Sigmoid colon (tissue), 6 donors: ENCODE measurements at regions not wholly inside any gene's neighbourhood (a gene's known extent, or its start where the extent isn't known, plus 50 kb on each side); places are given as distances from the start of the nearest gene placed in this dataset.
"Not testable (repeated sequence)": the region's sequence is repeated elsewhere in the genome, so short reads cannot be mapped to it uniquely, and the experiment has no call there.

Source experiments
- DNase-seq: peaks from one replicate; pipeline ENCODE4 v3.0.0-alpha.2; 2019
- H3K27ac ChIP-seq, 4 donors: fragments of 200-600 bp; sonication (generic); one replicate each; pipeline ENCODE4 v1.5.1; 2016 to 2019; ENCODE audit warnings: mild to moderate bottlenecking in 1 of 4
- H3K27me3 ChIP-seq, 3 donors: fragments of 200-600 bp; sonication (generic); one replicate each; pipeline ENCODE4 v1.5.1; 2019; ENCODE audit warnings: mild to moderate bottlenecking in 1 of 3
- H3K36me3 ChIP-seq, 4 donors: fragments of 200-600 bp; sonication (generic); one replicate each; pipeline ENCODE4 v1.5.1; 2016 to 2019
- H3K4me1 ChIP-seq, 4 donors: fragments of 200-600 bp; sonication (generic); one replicate each; pipeline ENCODE4 v1.5.1; 2017 to 2019
- H3K4me3 ChIP-seq, 4 donors: fragments of 200-600 bp; sonication (generic); one replicate each; pipeline ENCODE4 v1.5.1; 2017 to 2019; ENCODE audit warnings: mild to moderate bottlenecking in 2 of 4, moderate library complexity in 1 of 4
- H3K9me3 ChIP-seq, 4 donors: fragments of 200-600 bp in 3 of 4; sonication (generic) in 3 of 4; one replicate each; pipeline versions ENCODE4 v1.5.1 to v1.6.1; 2013 to 2019
- WGBS, 2 donors: extraction: QIAGEN DNeasy Blood & Tissue Kit; methylation state at CpG; one replicate each; pipeline ENCODE4 v1.1.7; 2013; 5-methylcytosine and 5-hydroxymethylcytosine counted together
- intact Hi-C: fragments of 100-400 bp; cut with DNase I; formaldehyde crosslinking; loops from one replicate; pipeline ENCODE4 v1.15.1; 2023
- TF ChIP-seq, protein P1 (sequence below), 4 experiments: fragments of 450-650 bp in 3 of 4; fragments of 200-600 bp in 1 of 4; IDR thresholded peaks; one replicate each; pipeline ENCODE4 v1.5.1; 2016 to 2019; ENCODE audit warnings: antibody characterized with exemption in 4 of 4, mild to moderate bottlenecking in 3 of 4, moderate library complexity in 2 of 4
- donor health status: healthy with polysubstance abuse.
- donor health status: healthy.

DNA sequence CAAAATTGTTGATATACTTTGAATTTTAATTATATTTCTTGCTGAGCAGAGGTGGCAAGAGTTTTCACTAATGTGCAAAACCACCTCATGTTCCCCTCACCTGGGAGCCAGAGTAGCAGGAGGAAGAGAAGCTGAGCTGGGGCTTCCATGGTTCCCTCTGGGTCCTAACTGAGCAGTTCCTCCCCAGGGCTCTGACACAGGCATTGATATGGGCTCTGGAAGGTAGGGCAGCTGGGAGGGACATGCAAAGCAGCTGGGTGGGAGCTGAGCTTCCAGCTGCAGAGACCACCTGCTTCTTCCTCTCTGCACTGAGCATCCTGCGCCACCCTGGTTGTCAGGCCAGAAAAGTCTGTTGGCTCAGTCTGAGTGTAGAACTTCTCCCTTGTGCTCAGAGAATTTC lies 336.1 kb downstream of the RPIA start:
- H3K27me3 ChIP-seq, intact Hi-C loops, H3K9me3 ChIP-seq, H3K4me1 ChIP-seq, H3K36me3 ChIP-seq, DNase-seq, H3K4me3 ChIP-seq, H3K27ac ChIP-seq: not testable (repeated sequence)
- WGBS, 2 donors: 68 to 81% methylated on average over 1 of the region's 1 CpG

DNA sequence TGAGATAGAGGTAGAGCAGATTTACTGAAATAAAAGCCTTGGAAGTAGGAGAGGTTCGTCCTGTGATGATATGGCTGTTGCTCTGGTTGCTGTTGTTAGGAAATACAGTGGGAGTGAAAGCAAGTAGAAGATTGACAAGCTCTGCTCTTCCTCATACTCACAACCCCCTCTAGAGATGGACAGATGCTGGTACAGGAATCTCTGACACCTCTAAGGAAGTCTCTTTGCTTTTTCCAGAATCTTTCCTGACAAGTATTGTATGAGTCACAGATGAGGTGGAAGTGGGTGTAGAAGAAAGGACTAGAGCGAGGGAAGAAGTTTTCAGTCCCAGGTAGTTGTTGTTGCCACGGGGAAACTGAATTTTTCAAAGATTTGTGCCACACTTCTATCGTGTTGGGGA lies 337.8 kb downstream of the RPIA start:
- H3K9me3 ChIP-seq, H3K4me3 ChIP-seq, intact Hi-C loops, H3K36me3 ChIP-seq, H3K4me1 ChIP-seq, H3K27ac ChIP-seq, H3K27me3 ChIP-seq, DNase-seq: not testable (repeated sequence)
- WGBS, 2 donors: 40 to 70% methylated on average over 4 of the region's 4 CpGs

DNA sequence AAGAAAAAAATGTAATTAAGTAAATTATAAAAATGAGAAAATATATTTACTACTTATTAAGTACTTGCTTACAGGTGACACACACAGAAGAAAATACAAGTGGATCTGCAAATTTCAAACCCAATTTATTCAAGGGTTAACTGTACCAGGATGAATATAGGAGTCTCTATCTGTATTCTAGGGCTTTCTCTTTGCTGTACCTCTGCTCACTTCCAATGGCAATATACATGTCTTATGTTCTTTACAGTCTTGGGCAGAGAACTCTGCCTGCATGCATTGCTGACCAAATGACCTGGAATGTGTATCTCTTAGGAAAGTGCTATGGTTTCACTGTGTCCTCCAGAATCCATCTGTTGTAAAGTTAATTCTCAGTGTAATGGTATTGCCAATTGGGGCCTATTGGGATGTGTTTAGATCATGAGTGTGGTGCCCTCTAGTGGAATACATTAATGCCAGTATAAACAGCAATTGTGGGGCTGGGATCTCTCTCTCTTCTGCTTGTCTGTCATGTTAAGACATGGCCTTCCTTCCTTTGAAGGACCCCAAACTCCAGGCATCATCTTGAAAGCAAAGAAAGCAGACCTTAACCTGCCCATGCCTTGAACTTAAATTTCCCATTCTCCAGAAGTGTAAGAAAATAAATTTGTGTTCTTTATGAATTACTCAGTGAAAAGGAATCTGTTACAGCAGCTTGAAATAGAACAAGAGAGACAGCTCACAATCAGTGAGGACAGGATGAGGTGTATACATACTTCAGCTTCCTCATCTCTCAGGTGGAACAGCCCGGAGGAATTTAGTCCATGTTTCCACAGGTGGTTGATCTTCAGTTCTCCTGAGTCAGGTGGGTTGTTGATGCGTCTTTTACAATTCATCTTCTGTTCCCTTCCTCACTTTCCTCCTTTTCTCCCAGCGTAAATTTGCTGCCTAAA lies 356.9 kb downstream of the RPIA start:
- 37 to 88% methylated on average over 1 of the region's 3 CpGs for whole genome bisulfite sequencing, 2 donors
- H3K27ac ChIP-seq, H3K27me3 ChIP-seq, H3K36me3 ChIP-seq, intact Hi-C loops, H3K9me3 ChIP-seq, H3K4me3 ChIP-seq, DNase-seq, H3K4me1 ChIP-seq: not testable (repeated sequence)
- TF ChIP-seq, protein P1, sequence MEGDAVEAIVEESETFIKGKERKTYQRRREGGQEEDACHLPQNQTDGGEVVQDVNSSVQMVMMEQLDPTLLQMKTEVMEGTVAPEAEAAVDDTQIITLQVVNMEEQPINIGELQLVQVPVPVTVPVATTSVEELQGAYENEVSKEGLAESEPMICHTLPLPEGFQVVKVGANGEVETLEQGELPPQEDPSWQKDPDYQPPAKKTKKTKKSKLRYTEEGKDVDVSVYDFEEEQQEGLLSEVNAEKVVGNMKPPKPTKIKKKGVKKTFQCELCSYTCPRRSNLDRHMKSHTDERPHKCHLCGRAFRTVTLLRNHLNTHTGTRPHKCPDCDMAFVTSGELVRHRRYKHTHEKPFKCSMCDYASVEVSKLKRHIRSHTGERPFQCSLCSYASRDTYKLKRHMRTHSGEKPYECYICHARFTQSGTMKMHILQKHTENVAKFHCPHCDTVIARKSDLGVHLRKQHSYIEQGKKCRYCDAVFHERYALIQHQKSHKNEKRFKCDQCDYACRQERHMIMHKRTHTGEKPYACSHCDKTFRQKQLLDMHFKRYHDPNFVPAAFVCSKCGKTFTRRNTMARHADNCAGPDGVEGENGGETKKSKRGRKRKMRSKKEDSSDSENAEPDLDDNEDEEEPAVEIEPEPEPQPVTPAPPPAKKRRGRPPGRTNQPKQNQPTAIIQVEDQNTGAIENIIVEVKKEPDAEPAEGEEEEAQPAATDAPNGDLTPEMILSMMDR (IDR thresholded peaks at IDR 0.05): peak in 2 of 4 experiments; percentile 22 to 26

DNA sequence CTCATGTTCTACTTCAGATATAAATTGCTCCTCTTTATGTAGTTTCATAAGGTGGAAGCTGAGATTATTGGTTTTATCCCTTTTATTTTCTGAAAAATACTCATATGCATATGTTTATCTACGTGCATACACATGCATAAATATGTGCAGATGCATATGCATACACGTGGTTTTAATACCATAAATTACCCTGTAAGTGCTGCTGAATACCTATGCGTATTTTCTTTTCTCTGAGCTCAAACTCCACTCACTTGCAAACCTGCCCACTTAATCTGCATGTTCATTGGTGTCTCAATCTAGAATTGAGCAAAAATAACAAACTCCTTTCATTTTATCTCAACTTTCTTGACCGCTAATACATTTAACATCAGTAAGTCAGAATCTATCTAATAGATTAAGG lies 367.1 kb downstream of the RPIA start:
- 67 to 79% methylated on average over 4 of the region's 4 CpGs for WGBS, 2 donors
- DNase-seq, intact Hi-C loops: not testable (repeated sequence)

DNA sequence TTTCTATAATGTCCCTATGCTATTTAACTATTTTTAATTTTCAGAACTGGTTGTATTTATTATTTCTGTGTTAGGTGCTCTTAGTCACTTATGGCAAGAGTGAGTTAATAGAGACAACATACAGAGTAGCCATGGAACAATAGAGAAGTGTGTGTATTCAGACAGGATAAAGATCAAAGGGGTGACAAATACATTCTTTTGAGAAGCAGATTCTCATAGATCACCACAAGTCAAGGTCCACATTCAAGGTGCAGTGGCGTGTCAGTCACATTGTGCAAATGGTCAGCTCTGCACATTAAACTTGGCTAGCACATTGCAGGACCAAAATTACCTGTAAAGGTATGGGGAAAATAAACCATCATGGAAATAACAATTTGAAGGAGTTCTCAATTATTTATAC lies 369.7 kb downstream of the RPIA start:
- 47 to 86% methylated on average over 1 of the region's 1 CpG for WGBS, 2 donors
- H3K4me1 ChIP-seq, H3K4me3 ChIP-seq, intact Hi-C loops, DNase-seq, H3K27ac ChIP-seq, H3K27me3 ChIP-seq, H3K36me3 ChIP-seq, H3K9me3 ChIP-seq: not testable (repeated sequence)

More for the DNA sequence above, 367.1 kb downstream of the RPIA start:
- H3K9me3 ChIP-seq, H3K36me3 ChIP-seq, H3K4me1 ChIP-seq, H3K4me3 ChIP-seq, H3K27me3 ChIP-seq, H3K27ac ChIP-seq: not testable (repeated sequence)

DNA sequence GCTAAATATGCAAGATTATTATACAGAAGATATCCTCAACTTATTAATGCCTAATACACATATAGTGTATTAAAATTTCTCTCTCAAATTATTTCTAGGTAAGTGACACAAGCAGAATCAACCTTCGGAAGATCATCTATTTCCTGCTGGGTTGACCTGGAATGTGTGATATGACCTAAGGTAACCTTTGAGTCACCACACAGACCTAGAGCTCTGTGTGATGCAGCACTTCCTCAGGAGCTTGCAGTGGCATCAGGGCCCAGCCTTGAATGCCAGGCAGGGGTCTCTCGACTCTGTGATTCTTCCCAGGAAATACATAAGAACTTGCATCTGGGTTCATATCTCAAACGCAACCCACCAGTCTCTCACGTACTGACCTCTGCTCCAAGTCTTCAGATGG lies 385.3 kb downstream of the RPIA start:
- DNase-seq, H3K9me3 ChIP-seq, H3K4me1 ChIP-seq, H3K27me3 ChIP-seq, H3K27ac ChIP-seq, H3K4me3 ChIP-seq, intact Hi-C loops, H3K36me3 ChIP-seq: not testable (repeated sequence)
- WGBS, 2 donors: 50 to 67% methylated on average over 4 of the region's 4 CpGs

DNA sequence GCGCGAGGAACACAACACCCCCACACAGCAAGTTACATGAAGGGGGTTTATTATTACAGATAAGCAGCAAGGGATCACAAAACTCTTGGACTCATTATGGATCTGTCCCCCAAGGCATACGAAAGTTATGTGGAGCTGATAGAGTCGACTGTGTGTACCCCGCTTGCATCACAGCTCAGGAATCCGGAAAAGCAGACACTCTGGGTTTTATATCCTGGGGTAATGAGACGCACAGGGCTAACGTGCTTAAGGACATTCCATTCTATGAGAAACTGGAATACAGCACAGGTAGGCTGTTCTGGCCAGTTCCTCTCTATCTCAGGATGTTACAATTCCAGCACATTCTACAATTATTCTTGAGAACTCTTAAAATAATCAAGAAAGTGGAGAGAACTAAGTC lies 401.4 kb downstream of the RPIA start:
- DNase-seq, intact Hi-C loops: not testable (repeated sequence)

DNA sequence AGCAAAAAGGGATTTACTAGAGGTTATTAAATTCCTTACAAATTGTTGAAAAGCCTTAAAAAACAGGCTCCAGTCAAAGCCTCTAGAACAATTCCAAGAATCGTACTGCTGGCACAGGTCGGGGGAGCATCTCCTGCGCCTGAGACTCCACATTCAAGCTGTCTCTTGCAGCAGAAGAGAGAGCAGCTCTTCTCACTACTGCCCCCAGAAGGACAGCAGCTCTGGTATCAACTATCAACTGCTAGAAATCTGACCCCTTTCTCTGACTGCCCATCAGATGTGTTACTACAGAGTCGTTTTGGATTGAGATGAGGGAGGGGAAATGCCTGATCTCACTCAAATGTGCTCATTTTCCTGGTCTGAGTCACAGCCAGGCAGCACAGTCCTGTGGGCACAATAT lies 403.6 kb downstream of the RPIA start:
- H3K27me3 ChIP-seq, intact Hi-C loops: not testable (repeated sequence)

More for the DNA sequence above, 401.4 kb downstream of the RPIA start:
- H3K4me3 ChIP-seq, H3K27ac ChIP-seq, H3K36me3 ChIP-seq, H3K4me1 ChIP-seq, H3K9me3 ChIP-seq, H3K27me3 ChIP-seq: not testable (repeated sequence)
- 38 to 81% methylated on average over 6 of the region's 8 CpGs for WGBS, 2 donors

DNA sequence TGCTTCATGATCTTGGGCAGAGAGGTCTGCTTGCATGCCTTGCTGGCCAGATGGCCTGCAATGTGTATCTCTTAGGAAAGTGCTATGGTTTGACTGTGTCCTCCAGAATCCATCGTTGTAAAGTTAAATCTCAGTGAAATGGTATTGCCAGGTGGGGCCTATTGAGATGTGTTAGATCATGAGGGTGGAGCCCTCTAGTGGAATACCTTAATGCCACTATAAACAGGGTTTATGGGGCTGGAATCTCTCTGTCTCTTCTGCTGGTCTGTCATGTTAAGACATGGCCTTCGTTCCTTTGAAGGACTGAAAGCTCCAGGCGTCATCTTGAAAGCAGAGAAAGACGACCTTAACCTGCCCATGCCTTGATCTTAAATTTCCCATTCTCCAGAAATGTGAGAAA lies 411.1 kb downstream of the RPIA start:
- H3K4me1 ChIP-seq, H3K27ac ChIP-seq, DNase-seq, H3K27me3 ChIP-seq, H3K36me3 ChIP-seq, H3K4me3 ChIP-seq, H3K9me3 ChIP-seq, intact Hi-C loops: not testable (repeated sequence)
- 41 to 77% methylated on average over 4 of the region's 4 CpGs for WGBS, 2 donors

More for the DNA sequence above, 403.6 kb downstream of the RPIA start:
- WGBS, 2 donors: 49 to 60% methylated on average over 4 of the region's 4 CpGs
- H3K36me3 ChIP-seq, H3K4me1 ChIP-seq, H3K27ac ChIP-seq, H3K9me3 ChIP-seq, DNase-seq, H3K4me3 ChIP-seq: not testable (repeated sequence)

DNA sequence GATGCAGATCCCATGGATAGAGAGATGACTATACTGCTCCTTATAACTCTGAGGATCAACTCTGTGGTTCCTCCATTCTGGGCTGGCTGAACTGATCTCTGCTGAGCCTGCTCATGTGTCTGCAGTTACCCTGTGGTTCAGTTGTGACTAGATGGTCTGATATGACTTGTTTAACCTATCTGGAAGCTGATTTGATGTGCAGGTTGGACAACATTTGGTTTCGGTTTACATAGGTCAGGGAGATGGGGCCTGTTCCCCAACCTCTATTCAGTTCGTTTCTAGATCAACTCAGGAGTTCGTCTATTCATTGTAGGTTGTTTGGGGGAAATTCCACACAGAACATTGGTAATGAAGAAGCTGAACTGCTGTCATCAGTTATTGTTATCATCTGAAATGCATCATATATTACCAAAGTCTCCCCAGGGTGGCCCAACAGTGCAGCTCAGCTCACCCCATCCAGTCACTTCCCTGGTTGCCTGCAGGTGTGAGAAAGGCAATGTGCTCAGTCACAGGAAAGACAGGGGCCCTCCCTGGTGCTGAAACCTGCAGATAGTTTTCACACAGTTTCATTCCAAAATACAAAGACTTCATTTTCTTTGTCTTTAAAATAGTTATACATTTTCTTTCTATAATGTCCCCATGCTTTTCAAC lies 415.0 kb downstream of the RPIA start:
- H3K4me3 ChIP-seq, DNase-seq, intact Hi-C loops, H3K27ac ChIP-seq, H3K9me3 ChIP-seq, H3K36me3 ChIP-seq, H3K27me3 ChIP-seq, H3K4me1 ChIP-seq: not testable (repeated sequence)
- WGBS, 2 donors: 61 to 100% methylated on average over 1 to 2 of the region's 3 CpGs

DNA sequence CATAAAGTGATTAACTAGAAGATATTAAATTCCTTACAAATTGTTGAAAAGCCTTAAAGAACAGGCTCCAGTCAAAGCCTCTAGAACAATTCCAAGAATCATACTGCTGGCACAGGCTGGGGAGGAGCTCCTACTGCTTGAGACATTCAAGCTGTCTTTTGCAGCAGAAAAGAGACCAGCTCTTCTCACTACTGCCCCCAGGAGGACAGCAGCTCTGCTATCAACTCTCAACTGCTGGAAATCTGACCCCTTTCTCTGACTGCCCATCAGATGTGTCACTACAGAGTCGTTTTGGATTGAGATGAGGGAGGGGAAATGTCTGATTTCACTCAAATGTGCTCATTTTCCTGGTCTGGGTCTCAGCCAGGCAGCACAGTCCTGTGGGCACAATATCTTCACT lies 421.0 kb downstream of the RPIA start:
- WGBS, 2 donors: 0 to 6% methylated on average over 1 of the region's 1 CpG
- H3K36me3 ChIP-seq, H3K27me3 ChIP-seq, intact Hi-C loops, H3K4me3 ChIP-seq, H3K9me3 ChIP-seq, H3K27ac ChIP-seq, DNase-seq, H3K4me1 ChIP-seq: not testable (repeated sequence)

DNA sequence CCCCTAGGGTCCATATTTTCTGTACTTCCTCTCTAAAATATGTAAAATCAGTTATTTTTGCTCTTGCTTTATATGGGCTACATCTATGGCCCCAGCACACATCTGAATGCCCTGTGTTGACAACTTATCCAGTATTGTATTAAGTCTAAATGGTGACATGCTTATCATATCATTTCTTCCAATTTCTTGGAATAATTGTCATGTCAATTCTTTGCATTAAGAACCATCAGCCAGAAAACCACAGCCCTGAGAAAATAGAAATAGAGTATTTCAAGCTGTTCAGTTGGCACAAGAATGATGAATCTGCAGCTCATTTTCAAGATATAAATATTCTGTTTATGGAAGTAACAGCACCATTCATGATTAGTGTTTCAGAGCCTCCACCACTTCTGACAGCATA lies 421.8 kb downstream of the RPIA start:
- H3K9me3 ChIP-seq, H3K27ac ChIP-seq, H3K36me3 ChIP-seq, H3K4me3 ChIP-seq, intact Hi-C loops, DNase-seq, H3K27me3 ChIP-seq, H3K4me1 ChIP-seq: not testable (repeated sequence)
